ENCODE measurements at regions not wholly inside any gene's neighbourhood (a gene's known extent, or its start where the extent isn't known, plus 50 kb on each side); places are given as distances from the start of the nearest gene placed in this dataset.

DNA sequence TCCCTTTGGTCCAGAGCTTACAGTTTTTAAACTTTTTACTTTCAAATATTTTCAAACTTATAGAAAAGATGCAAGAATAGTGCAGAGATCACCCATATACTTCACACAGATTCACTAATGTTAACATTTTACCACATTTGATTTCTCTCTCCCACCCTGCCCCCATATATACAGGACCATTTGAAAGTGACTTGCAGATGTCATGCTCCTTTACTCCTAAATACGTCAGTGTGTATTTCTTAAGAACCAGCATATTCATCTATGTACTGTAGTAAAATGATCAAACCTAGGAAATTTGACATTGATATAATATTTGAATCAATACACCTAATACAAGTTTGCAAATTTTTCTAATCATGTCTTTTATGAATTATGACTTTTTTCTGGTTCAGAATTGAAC lies 100.4 kb upstream of the CHD1 start:
- TF ChIP-seq ZNF274 (IDR thresholded peaks at IDR 0.05; ENCODE audit: low read depth, low read length) (no peak), YY1 (IDR thresholded peaks at IDR 0.05; ENCODE audit: insufficient read depth, insufficient read length) (no peak), SUZ12 (IDR thresholded peaks at IDR 0.05; ENCODE audit: extremely low read depth, insufficient read depth, insufficient read length) (no peak)
